ENCODE measurements at regions not wholly inside any gene's neighbourhood (a gene's known extent, or its start where the extent isn't known, plus 50 kb on each side); places are given as distances from the start of the nearest gene placed in this dataset.

DNA sequence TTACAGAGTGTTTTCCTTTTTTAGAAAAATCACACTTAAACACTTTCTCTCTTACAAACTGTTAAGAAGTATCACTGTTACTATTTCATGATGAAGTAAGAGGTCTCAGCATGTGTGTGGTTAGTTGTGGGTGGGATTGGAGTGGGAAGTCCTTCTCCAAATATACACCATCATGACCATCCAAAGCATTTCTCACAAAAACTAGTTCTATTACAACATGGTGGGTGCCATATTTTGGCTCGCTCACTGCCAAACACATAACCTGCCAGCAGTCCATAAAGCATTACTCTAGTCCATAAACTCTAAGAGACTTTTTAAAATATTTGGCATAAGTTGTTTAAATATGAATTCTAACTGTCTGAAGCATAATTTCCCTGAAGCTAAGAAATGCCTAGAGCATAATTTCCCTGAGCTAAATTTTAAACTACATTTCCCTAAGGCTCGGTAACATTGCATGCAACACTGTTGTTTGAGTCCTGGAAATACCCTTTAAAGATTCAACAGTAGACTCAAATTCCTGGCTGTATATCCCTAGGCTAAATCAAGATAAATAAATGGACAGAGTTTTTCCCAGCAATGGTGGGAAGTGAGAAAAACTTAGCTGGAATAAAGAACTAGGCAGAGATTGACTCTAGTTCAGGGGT is 415.0 kb upstream of the INTU start:
- TF ChIP-seq, protein P1, sequence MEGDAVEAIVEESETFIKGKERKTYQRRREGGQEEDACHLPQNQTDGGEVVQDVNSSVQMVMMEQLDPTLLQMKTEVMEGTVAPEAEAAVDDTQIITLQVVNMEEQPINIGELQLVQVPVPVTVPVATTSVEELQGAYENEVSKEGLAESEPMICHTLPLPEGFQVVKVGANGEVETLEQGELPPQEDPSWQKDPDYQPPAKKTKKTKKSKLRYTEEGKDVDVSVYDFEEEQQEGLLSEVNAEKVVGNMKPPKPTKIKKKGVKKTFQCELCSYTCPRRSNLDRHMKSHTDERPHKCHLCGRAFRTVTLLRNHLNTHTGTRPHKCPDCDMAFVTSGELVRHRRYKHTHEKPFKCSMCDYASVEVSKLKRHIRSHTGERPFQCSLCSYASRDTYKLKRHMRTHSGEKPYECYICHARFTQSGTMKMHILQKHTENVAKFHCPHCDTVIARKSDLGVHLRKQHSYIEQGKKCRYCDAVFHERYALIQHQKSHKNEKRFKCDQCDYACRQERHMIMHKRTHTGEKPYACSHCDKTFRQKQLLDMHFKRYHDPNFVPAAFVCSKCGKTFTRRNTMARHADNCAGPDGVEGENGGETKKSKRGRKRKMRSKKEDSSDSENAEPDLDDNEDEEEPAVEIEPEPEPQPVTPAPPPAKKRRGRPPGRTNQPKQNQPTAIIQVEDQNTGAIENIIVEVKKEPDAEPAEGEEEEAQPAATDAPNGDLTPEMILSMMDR (IDR thresholded peaks at IDR 0.05; ENCODE audit: insufficient read depth, low read depth, low read length, missing control alignments) = no peak
- H3K4me3 ChIP-seq (ENCODE audit: low read depth, low read length) = no peak overlapping the region
- DNase-seq (ENCODE audit: low read depth) = no peak

DNA sequence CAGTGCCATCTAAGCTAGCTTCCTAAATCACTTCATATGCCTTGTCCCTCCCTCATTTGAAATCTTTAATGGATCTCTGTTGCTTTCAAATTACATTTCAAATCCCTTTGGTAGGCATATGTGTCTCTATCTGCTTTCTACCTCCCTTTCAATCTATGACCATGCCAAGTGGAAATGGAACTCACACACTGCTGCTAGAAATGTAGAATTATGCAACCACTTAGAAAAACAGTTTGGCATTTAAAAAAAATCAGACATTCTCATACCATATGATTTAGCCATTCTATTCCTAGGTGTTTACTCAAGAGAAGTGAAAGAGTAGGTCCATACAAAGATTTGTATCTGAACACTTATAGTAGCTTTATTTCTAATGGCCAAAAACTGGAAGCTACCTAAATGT is 413.5 kb upstream of the INTU start:
- TF ChIP-seq, protein P1 (IDR thresholded peaks at IDR 0.05; ENCODE audit: insufficient read depth, low read depth, low read length, missing control alignments) = no peak
- DNase-seq (ENCODE audit: low read depth) = no peak
- H3K4me3 ChIP-seq (ENCODE audit: low read depth, low read length) = no peak overlapping the region

DNA sequence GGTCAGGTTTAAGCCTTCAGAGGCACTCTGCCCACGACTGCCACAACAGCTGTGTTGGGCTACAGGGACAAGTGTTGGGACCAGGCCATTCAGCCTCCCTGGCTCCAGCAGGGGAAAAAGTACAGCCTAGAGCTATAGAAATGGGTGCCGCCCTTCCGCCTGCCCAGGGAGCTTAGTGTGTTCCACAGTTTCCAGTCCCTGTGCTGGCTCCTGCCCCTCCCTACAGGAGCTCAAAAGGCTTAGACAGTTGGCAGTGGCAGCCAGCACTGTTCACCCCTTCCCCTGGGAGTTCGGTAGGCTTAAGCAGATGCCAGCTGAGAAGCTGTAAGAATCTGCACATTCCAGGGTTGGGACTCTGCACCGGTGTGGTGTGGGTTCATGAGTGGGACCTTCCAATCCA is 408.2 kb upstream of the INTU start:
- no peak for DNase-seq (ENCODE audit: low read depth)
- TF ChIP-seq, protein P1 (IDR thresholded peaks at IDR 0.05; ENCODE audit: insufficient read depth, low read depth, low read length, missing control alignments) = no peak
- no peak overlapping the region for H3K4me3 ChIP-seq (ENCODE audit: low read depth, low read length)

DNA sequence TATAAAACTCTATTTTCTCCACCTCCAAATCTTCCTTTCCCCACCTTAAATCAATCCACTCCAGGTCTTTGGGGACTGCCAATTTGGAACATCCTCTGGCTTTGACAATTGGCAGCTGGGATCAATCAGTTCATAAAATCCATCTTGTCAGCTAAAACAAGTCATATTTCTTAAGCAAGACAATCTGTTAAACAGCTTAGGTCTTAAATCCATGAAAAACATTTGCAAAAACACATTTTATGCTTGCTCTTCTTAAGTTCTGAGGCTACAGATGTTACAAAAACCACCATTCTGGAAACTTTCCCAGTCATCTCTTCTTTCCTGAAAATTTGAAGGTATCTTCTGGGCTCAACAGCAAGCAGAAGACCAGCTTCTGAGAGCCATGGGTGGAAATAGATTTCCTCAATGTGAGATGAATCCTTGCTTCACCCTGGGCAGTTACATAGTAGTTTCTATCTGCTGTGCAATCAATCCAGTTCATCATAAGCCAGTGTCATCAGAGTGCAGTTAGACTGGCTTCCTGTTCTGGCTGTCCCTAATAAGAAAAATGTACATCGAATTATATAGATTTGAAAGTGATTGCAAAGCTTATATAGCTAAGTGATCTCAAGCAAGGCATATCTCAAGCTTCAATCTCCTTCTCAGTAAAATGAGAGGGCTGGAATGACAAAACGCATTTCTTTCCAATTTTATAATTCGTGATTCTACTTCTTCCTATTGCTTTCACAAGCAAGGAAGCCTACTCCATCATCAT is 402.7 kb upstream of the INTU start:
- no peak for DNase-seq (ENCODE audit: low read depth)
- no peak overlapping the region for H3K4me3 ChIP-seq (ENCODE audit: low read depth, low read length)
- TF ChIP-seq, protein P1 (IDR thresholded peaks at IDR 0.05; ENCODE audit: insufficient read depth, low read depth, low read length, missing control alignments) = no peak

DNA sequence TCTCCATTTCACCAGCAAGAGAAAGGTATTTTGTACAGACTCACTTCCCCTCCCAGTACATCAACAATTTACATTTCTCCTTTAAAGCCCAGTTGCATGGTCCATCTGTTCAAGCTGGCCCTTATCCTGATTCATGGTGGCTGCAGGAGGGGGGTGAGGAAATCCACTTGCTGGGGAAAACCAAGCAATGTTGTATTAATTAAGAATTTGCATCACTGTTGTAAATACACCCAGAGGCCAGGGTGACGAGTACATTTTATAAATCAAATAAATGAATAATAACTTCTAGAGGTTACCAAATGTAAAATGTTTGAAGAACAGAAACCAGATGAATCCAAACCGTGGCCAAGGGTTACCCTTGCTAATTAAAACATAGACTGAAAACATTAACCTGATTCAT is 395.9 kb upstream of the INTU start:
- H3K4me3 ChIP-seq (ENCODE audit: low read depth, low read length) = no peak overlapping the region
- TF ChIP-seq, protein P1 (IDR thresholded peaks at IDR 0.05; ENCODE audit: insufficient read depth, low read depth, low read length, missing control alignments) = no peak
- no peak for DNase-seq (ENCODE audit: low read depth)

DNA sequence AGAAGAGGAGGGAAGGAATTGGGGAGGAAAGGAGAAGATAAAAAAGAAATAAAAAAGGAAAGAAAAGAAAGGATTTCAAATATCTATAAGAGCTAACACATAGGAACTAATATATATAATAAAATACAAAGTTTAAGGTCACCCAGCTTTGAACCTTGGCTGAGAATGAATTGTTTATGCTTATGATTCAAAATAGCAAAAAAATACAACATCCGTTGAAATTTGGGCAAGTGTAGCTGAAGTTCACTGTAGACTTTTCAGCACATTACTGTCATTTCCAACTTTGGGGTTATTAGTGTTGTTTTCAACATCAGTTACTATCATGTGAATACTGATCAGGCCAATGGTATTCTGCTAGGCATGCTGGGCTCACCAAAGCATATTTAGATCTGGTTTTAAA is 395.2 kb upstream of the INTU start:
- TF ChIP-seq, protein P1 (IDR thresholded peaks at IDR 0.05; ENCODE audit: insufficient read depth, low read depth, low read length, missing control alignments) = no peak
- H3K4me3 ChIP-seq (ENCODE audit: low read depth, low read length) = no peak overlapping the region
- DNase-seq (ENCODE audit: low read depth) = no peak

All from GM12865 (cell line).